Fibroblast of lung (primary cell): ENCODE measurements at regions not wholly inside any gene's neighbourhood (a gene's known extent, or its start where the extent isn't known, plus 50 kb on each side); places are given as distances from the start of the nearest gene placed in this dataset.

Experiments used
- EZH2 ChIP-seq: IDR thresholded peaks from 2 replicates; pipeline ENCODE4 v1.5.1; 2012; ENCODE audit warnings: low read length, control low read depth, mild to moderate bottlenecking; ENCODE audit errors: missing control alignments
- TF ChIP-seq, protein P1 (sequence below), 2 donors: IDR thresholded peaks in 1 of 2; conservative IDR thresholded peaks in 1 of 2; 1 replicate in 1 of 2; 2 replicates in 1 of 2; pipeline ENCODE4 v1.5.1; 2011 to 2012; ENCODE audit warnings: low read length in 2 of 2, control low read depth in 1 of 2, inconsistent platforms in 1 of 2, low read depth in 1 of 2, mild to moderate bottlenecking in 1 of 2

DNA sequence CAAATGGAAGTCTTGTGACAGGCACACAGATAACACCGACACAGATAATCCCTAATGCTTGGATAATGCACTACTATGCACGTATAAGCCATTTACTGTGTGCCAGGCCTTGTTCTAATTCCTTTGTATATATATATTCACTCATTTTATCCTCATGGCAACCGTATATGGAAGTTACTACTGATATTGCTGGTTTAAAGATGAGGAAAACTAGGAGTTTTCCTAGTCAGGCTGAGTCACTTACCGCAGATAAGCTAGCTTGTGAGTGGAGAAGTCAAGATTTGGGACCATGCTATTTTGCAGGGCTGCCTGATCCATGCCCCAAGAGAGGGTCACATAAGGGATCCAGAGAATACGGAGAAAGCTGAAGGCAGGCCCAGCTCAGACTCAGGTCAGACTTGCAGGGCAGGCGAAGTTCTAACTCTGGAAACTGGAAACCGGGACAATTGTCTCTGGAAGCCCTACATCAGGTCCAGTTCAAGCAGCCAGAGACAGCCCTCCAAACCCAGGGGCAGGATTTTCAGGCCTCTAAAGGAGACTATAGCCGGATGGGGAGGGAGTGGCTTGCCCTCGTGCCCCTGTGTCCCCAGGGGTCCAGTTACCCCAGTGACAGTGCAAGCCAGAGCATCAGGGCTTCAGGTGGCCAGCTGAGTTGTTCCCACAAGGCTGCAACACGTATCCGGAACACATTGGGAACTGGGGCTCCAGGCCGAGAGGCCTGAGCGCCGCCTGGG is 534.8 kb downstream of the INSC start:
- TF ChIP-seq EZH2: no peak
- TF ChIP-seq, protein P1, sequence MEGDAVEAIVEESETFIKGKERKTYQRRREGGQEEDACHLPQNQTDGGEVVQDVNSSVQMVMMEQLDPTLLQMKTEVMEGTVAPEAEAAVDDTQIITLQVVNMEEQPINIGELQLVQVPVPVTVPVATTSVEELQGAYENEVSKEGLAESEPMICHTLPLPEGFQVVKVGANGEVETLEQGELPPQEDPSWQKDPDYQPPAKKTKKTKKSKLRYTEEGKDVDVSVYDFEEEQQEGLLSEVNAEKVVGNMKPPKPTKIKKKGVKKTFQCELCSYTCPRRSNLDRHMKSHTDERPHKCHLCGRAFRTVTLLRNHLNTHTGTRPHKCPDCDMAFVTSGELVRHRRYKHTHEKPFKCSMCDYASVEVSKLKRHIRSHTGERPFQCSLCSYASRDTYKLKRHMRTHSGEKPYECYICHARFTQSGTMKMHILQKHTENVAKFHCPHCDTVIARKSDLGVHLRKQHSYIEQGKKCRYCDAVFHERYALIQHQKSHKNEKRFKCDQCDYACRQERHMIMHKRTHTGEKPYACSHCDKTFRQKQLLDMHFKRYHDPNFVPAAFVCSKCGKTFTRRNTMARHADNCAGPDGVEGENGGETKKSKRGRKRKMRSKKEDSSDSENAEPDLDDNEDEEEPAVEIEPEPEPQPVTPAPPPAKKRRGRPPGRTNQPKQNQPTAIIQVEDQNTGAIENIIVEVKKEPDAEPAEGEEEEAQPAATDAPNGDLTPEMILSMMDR (conservative IDR thresholded peaks at IDR 0.05 in 1 of 2, IDR thresholded peaks at IDR 0.05 in 1 of 2; ENCODE audit: low read depth in 1 of 2, low read length in 2 of 2): no peak
